Activated naive CD4-positive, alpha-beta T cell treated with anti-CD3 and anti-CD28 coated beads, Interleukin-2, amount 50 U/mL, for 24 hours (primary cell): ENCODE measurements at regions not wholly inside any gene's neighbourhood (a gene's known extent, or its start where the extent isn't known, plus 50 kb on each side); places are given as distances from the start of the nearest gene placed in this dataset.

Source experiments
- H3K27ac Mint-ChIP-seq: one replicate; pipeline ENCODE4 v1.8.0; 2021; ENCODE audit warnings: mild to moderate bottlenecking, mixed read lengths
- H3K27me3 Mint-ChIP-seq: one replicate; pipeline ENCODE4 v1.8.0; 2021; ENCODE audit warnings: mixed read lengths
- H3K36me3 Mint-ChIP-seq: one replicate; pipeline ENCODE4 v1.8.0; 2021; ENCODE audit warnings: mixed read lengths
- H3K4me1 Mint-ChIP-seq: one replicate; pipeline ENCODE4 v1.8.0; 2021; ENCODE audit warnings: mixed read lengths
- H3K4me3 Mint-ChIP-seq: one replicate; pipeline ENCODE4 v1.8.0; 2021; ENCODE audit warnings: mild to moderate bottlenecking, mixed read lengths
- H3K9me3 Mint-ChIP-seq: one replicate; pipeline ENCODE4 v1.8.0; 2021; ENCODE audit warnings: mixed read lengths

DNA sequence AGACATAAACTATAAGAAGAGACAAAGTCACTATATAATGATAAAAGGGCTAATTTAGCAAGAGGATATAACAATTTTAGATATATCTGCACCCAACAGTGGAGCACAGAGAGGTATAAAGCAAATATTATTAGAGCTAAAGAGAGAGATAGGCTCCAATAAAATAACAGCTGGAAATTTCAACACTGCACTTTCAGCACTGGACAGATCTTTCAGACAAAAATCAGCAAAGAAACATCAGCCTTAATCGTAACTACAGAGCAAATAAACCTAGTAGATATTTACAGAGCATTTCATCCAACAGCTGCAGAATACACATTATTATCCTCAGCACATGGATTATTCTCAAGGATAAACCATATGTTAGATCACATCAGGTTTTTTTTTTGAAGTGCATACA, 642.9 kb downstream of the AMY1C start:
- Mint-ChIP-seq H3K4me3 (no peak overlapping the region), H3K4me1 (no peaks in the 10 kb centered on the region), H3K36me3 (no peaks in the 10 kb centered on the region), H3K27ac (no peak overlapping the region), H3K27me3 (no peaks in the 10 kb centered on the region), H3K9me3 (peaks cover 17% of the 10 kb centered on the region)

DNA sequence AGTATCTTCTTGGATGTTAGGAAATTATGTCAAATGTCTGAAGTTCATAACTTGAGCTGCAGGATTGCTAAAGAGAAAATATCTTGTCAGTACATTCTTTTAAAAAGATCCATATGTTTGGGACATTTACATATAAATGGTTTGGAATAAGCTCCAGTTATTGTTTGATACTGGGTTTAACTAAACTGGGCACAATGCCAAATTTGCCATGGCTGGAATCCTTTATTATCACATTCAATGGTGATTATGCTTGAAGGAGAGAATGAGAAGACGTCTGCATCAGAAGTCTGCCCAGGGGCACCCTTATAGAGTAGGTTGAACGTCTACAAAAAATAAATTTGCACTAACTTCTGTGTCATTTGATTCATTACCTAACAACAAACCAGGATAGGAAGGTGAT, 652.5 kb downstream of the AMY1C start:
- H3K36me3 Mint-ChIP-seq, result no peaks in the 10 kb centered on the region
- no peaks in the 10 kb centered on the region for H3K27me3 Mint-ChIP-seq
- no peak overlapping the region for H3K4me3 Mint-ChIP-seq
- H3K4me1 Mint-ChIP-seq, result no peaks in the 10 kb centered on the region
- H3K27ac Mint-ChIP-seq, result no peak overlapping the region
- peaks cover 20% of the 10 kb centered on the region for H3K9me3 Mint-ChIP-seq

DNA sequence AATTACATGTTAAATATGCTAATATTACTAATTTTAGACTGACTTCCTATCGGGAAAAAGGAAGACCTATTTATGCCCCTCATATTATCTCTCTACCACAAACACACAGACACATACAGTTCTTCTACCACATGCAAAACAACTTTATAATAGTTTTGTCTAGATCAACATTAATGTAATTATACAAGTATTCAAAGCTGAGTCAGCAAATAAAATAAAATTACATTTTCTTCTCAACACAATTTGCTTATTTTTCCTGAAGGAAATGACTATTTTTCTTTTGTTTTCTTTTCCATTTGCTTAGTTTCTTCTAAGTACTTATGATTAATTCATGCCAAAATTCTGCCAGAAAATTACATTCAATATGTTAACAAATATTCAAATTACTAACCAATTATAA, 654.2 kb downstream of the AMY1C start:
- Mint-ChIP-seq H3K36me3 (no peaks in the 10 kb centered on the region), H3K27me3 (no peaks in the 10 kb centered on the region), H3K9me3 (peaks cover 15% of the 10 kb centered on the region), H3K27ac (no peak overlapping the region), H3K4me1 (no peaks in the 10 kb centered on the region), H3K4me3 (no peak overlapping the region)

- Mint-ChIP-seq H3K4me1 (no peaks in the 10 kb centered on the region), H3K27me3 (no peaks in the 10 kb centered on the region), H3K36me3 (no peaks in the 10 kb centered on the region), H3K9me3 (peaks cover 20% of the 10 kb centered on the region), H3K27ac (no peak overlapping the region), H3K4me3 (no peak overlapping the region)
These were observed 657.0 kb downstream of the AMY1C start for GRCh38 chr1:104406728-104407127.

DNA sequence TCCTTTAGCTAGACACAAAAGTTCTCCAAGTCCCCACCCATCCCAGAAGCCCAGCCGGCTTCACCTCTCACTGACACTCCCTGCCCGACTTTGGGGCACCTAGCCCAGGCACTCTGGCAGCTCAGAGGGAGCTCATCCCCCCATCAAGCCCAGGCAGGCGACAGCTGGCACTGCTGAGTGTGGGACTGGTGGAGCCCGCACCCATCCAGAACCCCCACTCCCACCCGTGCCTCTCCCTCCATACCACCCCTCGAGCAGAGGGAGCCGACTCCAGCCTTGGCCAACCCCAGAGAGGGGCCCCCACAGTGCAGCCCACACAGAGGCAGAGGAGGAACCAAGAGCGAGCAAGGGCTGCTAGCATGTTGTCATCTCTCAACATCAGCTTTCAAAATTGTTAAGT, 658.6 kb downstream of the AMY1C start:
- no peak overlapping the region for H3K27ac Mint-ChIP-seq
- H3K36me3 Mint-ChIP-seq, result no peaks in the 10 kb centered on the region
- H3K27me3 Mint-ChIP-seq, result no peaks in the 10 kb centered on the region
- no peaks in the 10 kb centered on the region for H3K4me1 Mint-ChIP-seq
- H3K9me3 Mint-ChIP-seq, result peaks cover 20% of the 10 kb centered on the region
- no peak overlapping the region for H3K4me3 Mint-ChIP-seq

DNA sequence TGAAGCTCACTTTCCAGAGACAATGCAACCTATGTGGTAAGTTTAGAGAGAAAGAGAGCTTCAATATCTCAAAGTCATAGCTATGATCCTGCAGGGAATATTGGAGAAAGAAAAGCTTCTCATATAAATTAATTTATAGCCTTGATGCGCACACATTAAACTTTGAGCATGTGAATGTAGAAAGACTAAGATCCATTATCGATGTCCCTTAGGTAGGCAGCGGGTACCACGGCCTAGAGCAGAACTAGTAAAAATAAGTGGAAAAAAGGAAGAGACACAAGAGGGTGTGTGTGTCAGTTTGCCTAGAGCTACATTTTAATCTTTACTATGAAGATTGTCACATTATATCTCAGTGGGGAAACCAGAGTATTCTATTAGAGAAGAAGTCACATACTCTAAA, 685.6 kb downstream of the AMY1C start:
- no peak overlapping the region for H3K27ac Mint-ChIP-seq
- peaks cover 7% of the 10 kb centered on the region for H3K9me3 Mint-ChIP-seq
- no peak overlapping the region for H3K4me3 Mint-ChIP-seq
- H3K36me3 Mint-ChIP-seq, result no peaks in the 10 kb centered on the region
- no peaks in the 10 kb centered on the region for H3K27me3 Mint-ChIP-seq
- no peaks in the 10 kb centered on the region for H3K4me1 Mint-ChIP-seq

GRCh38 chr1:104440011-104440410, 690.3 kb downstream of the AMY1C start:
- no peaks in the 10 kb centered on the region for H3K36me3 Mint-ChIP-seq
- H3K27ac Mint-ChIP-seq, result no peak overlapping the region
- no peaks in the 10 kb centered on the region for H3K27me3 Mint-ChIP-seq
- peaks cover 17% of the 10 kb centered on the region for H3K9me3 Mint-ChIP-seq
- H3K4me3 Mint-ChIP-seq, result no peak overlapping the region
- no peaks in the 10 kb centered on the region for H3K4me1 Mint-ChIP-seq

- H3K27ac Mint-ChIP-seq, result no peak overlapping the region
- H3K4me3 Mint-ChIP-seq, result no peak overlapping the region
- H3K4me1 Mint-ChIP-seq, result no peaks in the 10 kb centered on the region
- H3K36me3 Mint-ChIP-seq, result no peaks in the 10 kb centered on the region
- H3K9me3 Mint-ChIP-seq, result peaks cover 17% of the 10 kb centered on the region
- H3K27me3 Mint-ChIP-seq, result no peaks in the 10 kb centered on the region
These were observed 707.0 kb downstream of the AMY1C start for GRCh38 chr1:104456724-104457123.

DNA sequence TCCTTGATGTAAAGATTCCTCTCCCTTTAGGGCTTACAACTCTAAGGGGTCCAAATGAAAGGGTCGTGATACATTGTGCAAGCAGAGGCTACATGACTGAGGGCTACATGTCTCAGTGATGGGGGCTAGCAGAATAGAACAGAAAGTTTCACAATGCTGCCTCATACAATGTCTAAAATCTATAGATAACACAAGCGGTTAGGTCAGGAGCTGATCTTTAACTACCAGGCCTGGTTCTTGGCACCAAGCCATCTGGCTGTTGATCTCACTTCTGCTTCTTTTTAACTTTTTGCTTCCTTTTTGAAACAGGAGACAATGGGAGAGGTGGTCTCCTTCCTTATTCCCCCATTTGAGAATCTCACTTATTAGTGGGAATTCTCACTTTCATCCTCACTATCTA, 710.2 kb downstream of the AMY1C start:
- no peaks in the 10 kb centered on the region for H3K27me3 Mint-ChIP-seq
- no peaks in the 10 kb centered on the region for H3K4me1 Mint-ChIP-seq
- no peak overlapping the region for H3K27ac Mint-ChIP-seq
- no peaks in the 10 kb centered on the region for H3K36me3 Mint-ChIP-seq
- peaks cover 16% of the 10 kb centered on the region for H3K9me3 Mint-ChIP-seq
- no peak overlapping the region for H3K4me3 Mint-ChIP-seq

DNA sequence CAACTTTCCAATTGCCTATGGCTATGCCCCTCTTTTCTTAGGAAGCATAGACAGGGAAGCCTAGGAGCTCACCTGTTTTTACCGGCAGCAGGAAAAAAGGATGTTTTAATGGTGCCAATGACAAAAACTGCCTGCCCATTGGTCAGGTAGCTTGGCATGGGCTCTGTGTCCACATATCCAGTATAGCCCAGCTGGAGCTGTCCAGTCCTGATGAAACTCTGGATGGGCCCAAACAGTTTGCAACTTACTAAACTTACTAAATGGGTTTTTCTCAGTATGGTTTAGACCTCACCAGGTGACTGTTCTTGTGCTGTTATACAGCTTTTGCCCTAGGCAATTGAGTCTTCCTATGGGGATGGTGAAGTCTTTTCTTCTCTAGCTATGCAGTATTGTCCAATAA, 711.2 kb downstream of the AMY1C start:
- no peaks in the 10 kb centered on the region for H3K36me3 Mint-ChIP-seq
- H3K27ac Mint-ChIP-seq, result no peak overlapping the region
- no peaks in the 10 kb centered on the region for H3K27me3 Mint-ChIP-seq
- no peaks in the 10 kb centered on the region for H3K4me1 Mint-ChIP-seq
- H3K9me3 Mint-ChIP-seq, result peaks cover 16% of the 10 kb centered on the region
- H3K4me3 Mint-ChIP-seq, result no peak overlapping the region

DNA sequence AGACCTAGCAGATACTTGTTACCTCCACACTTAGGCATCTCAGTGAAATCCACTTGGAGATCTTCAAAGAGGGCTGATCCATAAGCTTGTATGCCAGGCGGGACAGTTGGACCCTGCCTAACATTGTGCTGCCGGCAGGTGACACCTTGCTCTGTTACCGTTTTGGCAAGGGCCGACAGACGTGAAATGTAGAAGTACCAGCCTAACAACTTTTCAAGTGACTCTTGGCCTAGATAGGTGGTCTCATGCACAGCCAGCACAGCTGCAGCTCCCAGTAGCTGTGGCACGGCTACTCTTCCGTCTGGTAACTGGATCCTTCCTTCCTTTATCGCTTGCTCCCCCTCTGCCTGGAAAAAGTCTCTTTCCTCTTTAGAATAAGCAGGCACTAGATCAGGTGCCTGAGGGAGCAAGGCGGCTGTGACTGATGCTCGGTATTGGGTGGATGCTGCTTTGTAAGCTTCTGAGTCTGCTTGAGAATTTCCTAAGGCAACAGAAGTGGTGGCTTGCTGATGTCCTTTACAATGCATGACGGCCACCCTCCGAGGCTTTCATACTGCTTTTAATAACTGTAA, 713.5 kb downstream of the AMY1C start:
- Mint-ChIP-seq H3K4me1 (no peaks in the 10 kb centered on the region), H3K9me3 (peaks cover 19% of the 10 kb centered on the region), H3K4me3 (no peak overlapping the region), H3K27ac (no peak overlapping the region), H3K36me3 (no peaks in the 10 kb centered on the region), H3K27me3 (no peaks in the 10 kb centered on the region)

- no peak overlapping the region for H3K4me3 Mint-ChIP-seq
- no peaks in the 10 kb centered on the region for H3K4me1 Mint-ChIP-seq
- peaks cover 15% of the 10 kb centered on the region for H3K9me3 Mint-ChIP-seq
- H3K27me3 Mint-ChIP-seq, result no peaks in the 10 kb centered on the region
- no peaks in the 10 kb centered on the region for H3K36me3 Mint-ChIP-seq
- no peak overlapping the region for H3K27ac Mint-ChIP-seq
These were observed 716.4 kb downstream of the AMY1C start for GRCh38 chr1:104466068-104466467.

- Mint-ChIP-seq H3K27me3 (no peaks in the 10 kb centered on the region), H3K36me3 (no peaks in the 10 kb centered on the region), H3K27ac (no peak overlapping the region), H3K4me3 (no peak overlapping the region), H3K4me1 (no peaks in the 10 kb centered on the region), H3K9me3 (peaks cover 21% of the 10 kb centered on the region)
These were observed 717.9 kb downstream of the AMY1C start for GRCh38 chr1:104467590-104467989.

- H3K4me1 Mint-ChIP-seq, result no peaks in the 10 kb centered on the region
- H3K36me3 Mint-ChIP-seq, result no peaks in the 10 kb centered on the region
- H3K27ac Mint-ChIP-seq, result no peak overlapping the region
- H3K27me3 Mint-ChIP-seq, result no peaks in the 10 kb centered on the region
- H3K4me3 Mint-ChIP-seq, result no peak overlapping the region
- peaks cover 21% of the 10 kb centered on the region for H3K9me3 Mint-ChIP-seq
These were observed 718.6 kb downstream of the AMY1C start for GRCh38 chr1:104468282-104468681.

- H3K27me3 Mint-ChIP-seq, result no peaks in the 10 kb centered on the region
- H3K9me3 Mint-ChIP-seq, result peaks cover 11% of the 10 kb centered on the region
- H3K4me1 Mint-ChIP-seq, result no peaks in the 10 kb centered on the region
- H3K36me3 Mint-ChIP-seq, result no peaks in the 10 kb centered on the region
- H3K27ac Mint-ChIP-seq, result no peak overlapping the region
- no peak overlapping the region for H3K4me3 Mint-ChIP-seq
These were observed 726.4 kb downstream of the AMY1C start for GRCh38 chr1:104476126-104476525.

DNA sequence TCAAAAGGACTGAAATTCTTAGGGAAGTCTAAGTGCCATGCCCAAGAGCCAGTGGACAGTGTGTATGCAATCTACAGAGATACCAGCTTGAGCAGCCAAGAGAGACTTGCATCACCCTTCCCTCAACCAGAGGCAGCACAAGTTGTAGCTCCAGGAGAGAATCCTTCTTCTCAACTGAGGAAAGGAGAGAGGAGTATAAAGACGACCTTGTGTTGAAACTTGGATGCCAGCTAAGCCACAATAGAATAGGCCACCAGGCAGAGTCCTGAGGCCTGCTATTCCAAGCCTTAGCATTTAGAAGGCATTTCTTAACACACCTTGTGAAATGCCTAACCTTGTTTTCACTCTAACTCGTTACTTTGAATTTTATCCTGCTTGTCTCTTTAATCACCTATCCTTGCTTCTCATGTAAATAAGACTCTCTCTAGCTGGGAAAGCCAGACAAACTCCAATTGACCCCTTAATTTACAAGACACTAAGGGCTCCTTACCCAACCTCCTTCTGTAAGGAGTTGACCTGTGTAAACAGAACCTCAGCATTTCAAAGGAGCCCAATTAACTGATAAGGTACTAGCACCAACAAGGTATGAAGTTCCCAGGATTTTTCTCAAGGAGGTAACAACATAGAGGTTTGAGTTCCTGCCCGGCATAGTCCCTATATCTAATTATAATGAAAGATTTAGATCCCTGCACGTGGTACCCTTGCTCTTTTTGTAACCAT, 738.8 kb downstream of the AMY1C start:
- Mint-ChIP-seq H3K27ac (no peak overlapping the region), H3K4me1 (no peaks in the 10 kb centered on the region), H3K9me3 (peaks cover 16% of the 10 kb centered on the region), H3K36me3 (no peaks in the 10 kb centered on the region), H3K4me3 (no peak overlapping the region), H3K27me3 (no peaks in the 10 kb centered on the region)
